Cardiac fibroblast (primary cell): ENCODE measurements at regions not wholly inside any gene's neighbourhood (a gene's known extent, or its start where the extent isn't known, plus 50 kb on each side); places are given as distances from the start of the nearest gene placed in this dataset.
"Not testable (repeated sequence)": the region's sequence is repeated elsewhere in the genome, so short reads cannot be mapped to it uniquely, and the experiment has no call there.

Experiments
- DNase-seq, 2 donors: peaks; one replicate each; pipeline versions ENCODE4 v3.0.0 to v3.0.0-alpha.2; 2010; ENCODE audit warnings: low read depth in 2 of 2
- H3K4me3 ChIP-seq, 2 donors: replicated peaks in 1 of 2; 1 replicate in 1 of 2; 2 replicates in 1 of 2; pipeline ENCODE4 v1.5.1; 2011; ENCODE audit warnings: low read depth in 2 of 2, low read length in 2 of 2, mild to moderate bottlenecking in 2 of 2, moderate library complexity in 1 of 2
- CTCF ChIP-seq: IDR thresholded peaks from one replicate; pipeline ENCODE4 v1.5.1; 2011; ENCODE audit warnings: low read depth, mild to moderate bottlenecking, low read length, inconsistent platforms

GRCh38 chr1:14350197-14350596 lies 248.3 kb upstream of the KAZN start:
- TF ChIP-seq CTCF = no peak
- H3K4me3 ChIP-seq = no peak overlapping the region
- DNase-seq = no peak

- TF ChIP-seq CTCF = no peak
- peak in 1 of 2 donors; percentile 19 for DNase-seq
- no peak overlapping the region for H3K4me3 ChIP-seq
Measured at GRCh38 chr1:14352897-14353296, 245.6 kb upstream of the KAZN start.

GRCh38 chr1:14361005-14361404 lies 237.5 kb upstream of the KAZN start:
- H3K4me3 ChIP-seq = not testable (repeated sequence)

GRCh38 chr1:14362331-14362730 lies 236.2 kb upstream of the KAZN start:
- no peak for TF ChIP-seq CTCF
- peak in 1 of 2 donors; percentile 36 for DNase-seq
- H3K4me3 ChIP-seq = no peak overlapping the region

More at GRCh38 chr1:14361005-14361404, 237.5 kb upstream of the KAZN start:
- peak in 1 of 2 donors; percentile 74 for DNase-seq

GRCh38 chr1:14363036-14363590 lies 235.4 kb upstream of the KAZN start:
- DNase-seq = peak in 1 of 2 donors; percentile 11
- TF ChIP-seq CTCF = no peak
- no peak overlapping the region for H3K4me3 ChIP-seq

GRCh38 chr1:14363707-14364413 lies 234.6 kb upstream of the KAZN start:
- H3K4me3 ChIP-seq = no peak overlapping the region
- no peak for DNase-seq
- no peak for TF ChIP-seq CTCF

GRCh38 chr1:14365301-14365988 lies 233.0 kb upstream of the KAZN start:
- H3K4me3 ChIP-seq = no peak overlapping the region
- TF ChIP-seq CTCF = no peak
- peak in 1 of 2 donors; percentile 32 for DNase-seq
